ENCODE measurements at regions not wholly inside any gene's neighbourhood (a gene's known extent, or its start where the extent isn't known, plus 50 kb on each side); places are given as distances from the start of the nearest gene placed in this dataset.

DNA sequence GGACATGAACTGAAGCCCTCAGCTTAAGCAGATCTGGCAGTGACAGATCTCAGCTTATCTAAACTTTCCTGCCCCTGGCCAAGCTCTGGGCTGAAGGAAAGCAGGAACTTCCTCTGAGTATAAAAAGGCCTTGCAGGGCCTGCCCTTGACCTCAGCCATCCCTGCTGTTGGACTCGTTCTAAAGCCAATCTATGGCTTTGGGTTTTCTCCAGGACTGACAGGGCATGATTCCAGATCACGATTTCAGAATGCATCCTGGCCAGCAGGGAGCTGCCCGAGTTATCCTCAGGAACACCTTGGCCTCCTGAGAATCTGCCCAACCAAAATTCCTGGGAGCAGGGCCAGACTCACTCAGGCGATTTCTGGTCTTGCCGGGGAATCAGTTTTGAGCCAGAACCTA lies 502.7 kb downstream of the TLE4 start:
- DNase-seq (ENCODE audit: low read depth in 2 of 3, low spot score in 2 of 3), result no peak

DNA sequence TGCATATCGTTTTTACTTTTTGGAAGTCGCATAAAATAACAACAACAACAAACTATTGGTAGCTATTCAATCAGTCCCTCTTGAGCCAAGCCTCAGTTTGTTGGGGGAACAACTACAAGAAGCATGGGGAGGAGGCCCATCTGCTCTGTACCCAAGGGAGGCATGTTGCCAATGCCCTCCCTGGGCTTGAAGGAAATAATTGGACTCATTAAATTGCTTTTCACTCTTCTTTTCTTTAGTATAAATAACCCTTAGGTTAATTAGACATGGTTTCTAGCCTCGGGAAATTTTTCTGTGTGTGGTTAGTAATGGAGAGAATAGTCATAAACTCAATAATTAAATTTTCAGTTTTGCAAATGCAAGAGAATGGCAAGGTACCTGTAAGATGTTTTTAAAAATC lies 500.7 kb downstream of the TLE4 start:
- no peak for DNase-seq (ENCODE audit: low read depth in 2 of 3, low spot score in 2 of 3)

DNA sequence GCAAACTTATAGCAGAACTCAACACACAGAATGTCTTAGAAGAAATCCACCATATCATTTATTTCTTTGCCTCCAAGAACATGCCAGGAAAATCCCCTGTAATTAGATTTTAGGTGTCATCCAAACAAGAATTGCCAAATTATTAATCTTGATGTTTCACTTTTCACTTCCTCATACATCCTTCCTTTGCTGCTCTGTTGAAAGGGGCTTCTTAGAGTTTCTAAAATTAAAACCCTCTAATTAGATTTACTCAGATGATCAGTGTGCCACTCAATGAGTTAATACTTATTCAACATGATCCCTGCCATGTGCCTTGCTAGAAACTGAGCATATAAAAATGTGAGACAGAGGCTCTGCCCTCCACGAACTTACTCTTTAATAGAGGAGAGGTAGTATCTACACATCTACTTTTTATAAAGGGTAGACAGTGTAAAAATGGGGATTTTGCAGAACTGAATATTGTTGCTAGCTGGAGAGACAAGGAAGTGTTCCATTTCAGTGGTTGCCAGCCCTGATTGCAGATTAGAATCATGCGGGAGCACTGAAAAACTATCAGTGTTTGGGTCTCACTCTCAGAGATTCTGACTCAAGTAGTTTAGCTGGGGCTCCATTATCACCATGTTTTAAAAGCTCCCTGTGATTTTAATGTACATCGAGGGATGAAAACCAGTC lies 498.4 kb downstream of the TLE4 start:
- no peak for DNase-seq (ENCODE audit: low read depth in 2 of 3, low spot score in 2 of 3)

DNA sequence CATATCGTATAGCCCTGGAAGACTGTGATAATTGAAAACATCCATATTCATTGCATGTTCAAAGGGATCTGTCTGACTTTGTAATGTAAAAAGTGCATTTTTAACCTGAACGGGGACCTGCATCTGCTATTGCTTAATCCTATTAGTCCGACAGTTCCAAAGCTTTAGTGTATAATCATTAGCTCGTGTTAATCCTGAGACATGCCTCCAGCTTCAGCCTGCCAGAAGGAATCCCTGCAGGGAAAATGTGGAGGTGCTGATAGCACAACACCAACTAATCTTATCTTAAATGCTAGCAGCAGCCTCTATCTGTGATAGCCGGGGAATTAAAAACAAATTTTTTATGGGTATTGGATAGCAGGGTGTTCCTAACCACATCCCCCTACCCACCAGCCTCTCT lies 495.2 kb downstream of the TLE4 start:
- no peak for DNase-seq (ENCODE audit: low read depth in 2 of 3, low spot score in 2 of 3)

DNA sequence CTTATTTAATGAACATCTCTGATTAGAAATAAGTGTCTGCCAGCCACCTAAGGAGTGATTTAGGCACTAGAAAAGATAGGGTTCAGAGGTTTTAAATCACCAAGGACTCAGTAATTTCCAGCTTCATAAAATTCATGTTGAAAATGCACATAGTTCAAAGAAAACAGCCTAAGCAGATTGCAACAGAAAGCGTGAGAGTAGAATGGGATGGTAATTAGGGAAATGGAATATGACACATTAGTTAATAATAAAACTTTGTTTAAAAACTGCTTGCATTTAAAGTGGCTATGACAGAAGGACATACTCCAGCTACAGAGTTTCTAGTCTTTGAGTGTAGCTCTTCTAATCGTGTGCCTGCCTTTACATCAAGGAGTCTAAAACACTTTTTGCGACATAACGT lies 490.8 kb downstream of the TLE4 start:
- no peak for DNase-seq (ENCODE audit: low read depth in 2 of 3, low spot score in 2 of 3)

DNA sequence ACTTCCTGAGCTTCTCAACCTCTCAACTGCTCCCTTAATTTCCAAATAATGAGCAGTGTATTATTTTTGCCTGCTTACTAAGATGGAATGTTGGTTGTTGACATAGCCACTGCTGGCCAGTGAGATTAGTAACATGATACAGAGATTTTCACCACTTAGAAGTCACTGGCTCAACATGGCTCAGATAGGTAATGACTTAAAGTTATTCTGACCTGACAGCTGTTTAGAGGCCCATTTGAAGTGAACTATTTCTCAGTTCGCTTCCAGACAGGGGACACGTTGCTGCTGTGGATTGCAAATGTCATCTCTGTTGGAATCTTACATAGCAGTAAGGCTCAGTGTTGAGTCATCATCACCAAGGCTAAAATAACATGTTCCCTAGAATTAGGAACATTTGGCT lies 490.2 kb downstream of the TLE4 start:
- no peak for DNase-seq (ENCODE audit: low read depth in 2 of 3, low spot score in 2 of 3)

DNA sequence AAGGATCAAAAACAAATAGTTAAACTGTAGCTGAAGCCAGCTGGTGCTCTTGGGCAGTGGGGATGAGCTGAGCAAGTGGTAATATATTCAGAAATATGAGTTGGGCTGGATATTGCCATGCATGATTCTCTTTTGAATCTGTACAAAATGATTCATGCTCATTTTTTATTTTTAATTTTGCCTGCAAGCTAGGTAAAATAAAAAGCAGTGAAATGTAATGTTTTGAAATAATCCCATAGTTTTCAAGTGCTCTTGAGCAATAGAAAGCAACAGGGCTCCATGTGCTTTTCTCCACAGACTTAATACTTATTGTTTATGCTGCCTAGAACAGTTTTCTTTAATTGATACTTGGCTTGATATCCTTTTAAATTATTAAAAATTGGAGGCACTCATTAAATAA lies 489.3 kb downstream of the TLE4 start:
- DNase-seq (ENCODE audit: low read depth in 2 of 3, low spot score in 2 of 3), result no peak

DNA sequence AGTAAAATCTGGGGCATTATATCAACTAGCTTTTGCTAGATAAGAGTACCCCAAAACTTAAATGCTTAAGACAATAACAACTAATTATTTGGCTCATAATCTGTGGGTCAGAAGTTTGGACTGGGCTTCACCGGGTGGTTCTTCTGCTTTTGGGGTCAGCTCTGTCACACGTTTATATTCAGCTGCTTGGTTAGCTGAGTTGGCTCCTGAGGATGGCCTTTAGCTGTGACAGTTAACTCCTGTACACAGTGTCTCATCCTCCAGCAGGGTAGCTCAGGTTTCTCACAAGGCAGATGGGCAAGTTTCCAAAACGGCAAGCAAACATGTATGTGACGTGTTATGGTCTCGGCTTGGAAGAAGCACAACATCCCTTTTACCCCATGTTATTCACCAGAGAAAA lies 488.2 kb downstream of the TLE4 start:
- DNase-seq (ENCODE audit: low read depth in 2 of 3, low spot score in 2 of 3), result no peak

DNA sequence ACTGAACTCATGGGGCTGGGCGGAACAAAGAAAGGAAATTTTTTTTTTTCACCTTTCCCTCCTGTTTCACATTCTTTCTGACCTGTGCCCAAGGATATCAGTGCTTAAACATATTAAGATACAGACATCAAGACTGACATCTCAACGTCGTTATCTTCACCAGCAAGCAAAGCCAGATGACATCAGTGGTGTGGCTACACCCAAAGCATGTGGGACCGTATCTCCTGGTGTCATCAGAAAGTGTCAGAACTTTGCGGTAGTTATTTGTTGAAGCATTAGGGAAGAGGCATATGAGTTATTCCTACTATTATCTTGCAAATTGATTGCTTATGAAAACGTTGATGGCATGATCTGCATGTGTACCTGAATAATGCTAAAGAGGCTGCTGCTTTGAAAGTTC lies 487.4 kb downstream of the TLE4 start:
- DNase-seq (ENCODE audit: low read depth in 2 of 3, low spot score in 2 of 3), result no peak

DNA sequence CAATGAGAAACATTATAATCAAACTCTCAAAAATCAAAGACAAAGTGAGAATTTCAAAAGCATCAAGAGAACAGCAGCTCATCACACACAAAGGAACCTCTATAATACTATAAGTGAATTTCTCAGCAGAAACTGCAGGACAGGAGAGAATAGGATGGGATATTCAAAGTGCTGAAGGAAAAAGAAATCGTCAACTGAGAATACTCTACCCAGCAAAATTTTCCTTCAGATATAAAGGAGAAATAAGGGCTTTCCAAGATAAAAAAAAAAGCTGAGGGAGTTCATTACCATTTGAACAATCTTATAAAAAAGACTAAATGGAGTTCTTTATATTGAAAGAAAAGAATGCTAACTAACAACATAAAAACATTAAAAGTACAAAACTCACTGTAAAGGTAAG lies 481.1 kb downstream of the TLE4 start:
- no peak for DNase-seq (ENCODE audit: low read depth in 2 of 3, low spot score in 2 of 3)

DNA sequence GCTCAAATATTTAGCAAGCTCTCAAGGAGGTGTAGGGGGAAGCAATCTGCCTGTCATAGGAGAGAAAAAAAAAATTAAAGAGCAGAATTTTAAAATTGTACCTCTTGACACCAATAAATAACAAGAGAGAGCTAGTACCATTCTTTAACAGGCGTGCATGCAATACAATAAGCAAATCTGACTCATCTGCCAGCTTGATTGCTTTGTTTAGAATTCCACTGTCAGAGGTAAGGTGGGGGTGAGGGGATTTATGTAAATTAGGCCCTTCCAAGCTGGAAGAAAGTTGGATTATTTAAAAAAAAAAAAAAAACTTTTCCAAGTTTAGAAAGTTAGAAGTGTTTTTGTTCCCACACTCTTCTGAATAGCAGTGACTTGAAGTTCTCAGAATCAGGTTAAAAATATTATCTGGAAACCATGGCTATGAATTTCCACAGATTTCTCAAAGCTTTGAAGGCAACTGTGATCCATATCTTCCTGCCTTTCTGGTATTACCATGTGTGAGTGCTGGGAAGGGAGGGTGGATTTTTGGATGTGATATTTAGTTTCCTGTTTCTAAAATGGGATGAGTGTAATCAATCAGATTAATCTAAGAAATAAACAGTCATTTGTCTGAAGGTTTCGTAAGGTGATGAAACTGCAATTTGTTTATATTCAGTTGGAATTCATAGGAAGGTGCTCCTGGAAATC lies 477.5 kb downstream of the TLE4 start:
- DNase-seq (ENCODE audit: low read depth in 2 of 3, low spot score in 2 of 3), result no peak

DNA sequence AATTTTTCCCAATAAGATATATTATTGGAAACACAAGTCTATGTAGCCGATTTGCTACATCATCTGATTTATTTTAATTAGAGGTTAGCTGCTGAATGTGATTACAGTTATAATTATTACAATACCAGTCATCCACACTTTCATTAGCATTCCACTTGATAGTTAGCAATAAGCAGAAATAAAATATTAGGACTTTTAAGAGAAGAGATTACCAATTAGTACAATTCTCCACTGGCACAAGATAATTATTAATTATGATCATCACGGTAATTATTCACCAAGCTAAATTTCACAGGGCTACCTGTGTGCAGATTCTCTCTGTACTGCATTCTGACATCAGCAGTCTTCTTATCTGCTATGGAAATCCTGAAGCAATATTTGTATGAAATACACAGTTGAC lies 474.7 kb downstream of the TLE4 start:
- DNase-seq (ENCODE audit: low read depth in 2 of 3, low spot score in 2 of 3), result no peak

DNA sequence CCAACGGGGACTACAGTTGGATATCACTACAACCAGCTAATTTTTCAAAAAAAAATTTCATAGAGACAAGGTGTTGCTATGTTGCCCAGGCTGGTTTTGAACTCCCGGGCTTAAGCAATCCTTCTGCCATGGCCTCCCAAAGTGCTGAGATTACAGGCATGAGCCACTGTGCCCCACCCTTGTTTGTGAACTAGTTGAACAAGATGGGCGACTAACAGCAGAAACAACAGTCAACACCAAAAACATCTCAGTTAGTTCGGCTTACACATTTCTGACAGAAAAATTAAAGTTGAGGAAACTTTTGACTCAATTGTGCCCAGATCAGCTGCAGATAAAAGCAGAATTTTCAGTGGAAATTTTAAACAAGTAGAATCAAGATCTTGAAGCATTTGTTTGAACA lies 470.1 kb downstream of the TLE4 start:
- no peak for DNase-seq (ENCODE audit: low read depth in 2 of 3, low spot score in 2 of 3)

DNA sequence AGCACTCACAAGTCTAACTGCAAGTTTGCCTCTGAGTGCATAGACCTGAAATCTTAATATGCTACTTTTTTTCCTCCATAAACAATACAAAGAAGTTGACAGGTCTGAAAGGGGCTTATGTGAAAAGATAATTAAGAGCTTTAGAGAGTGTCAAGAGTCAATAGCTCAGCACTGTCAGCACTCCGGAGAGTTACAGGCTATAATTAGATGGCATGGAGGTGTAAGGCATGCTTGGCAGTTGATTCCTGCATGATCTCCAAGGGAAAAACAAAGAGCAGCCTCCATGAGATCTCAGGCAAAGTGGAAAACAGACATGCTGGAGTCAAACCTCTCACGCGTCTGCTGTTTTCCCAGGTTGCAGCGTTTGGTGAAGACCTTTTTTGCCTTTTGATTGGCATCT lies 468.7 kb downstream of the TLE4 start:
- DNase-seq (ENCODE audit: low read depth in 2 of 3, low spot score in 2 of 3), result no peak

DNA sequence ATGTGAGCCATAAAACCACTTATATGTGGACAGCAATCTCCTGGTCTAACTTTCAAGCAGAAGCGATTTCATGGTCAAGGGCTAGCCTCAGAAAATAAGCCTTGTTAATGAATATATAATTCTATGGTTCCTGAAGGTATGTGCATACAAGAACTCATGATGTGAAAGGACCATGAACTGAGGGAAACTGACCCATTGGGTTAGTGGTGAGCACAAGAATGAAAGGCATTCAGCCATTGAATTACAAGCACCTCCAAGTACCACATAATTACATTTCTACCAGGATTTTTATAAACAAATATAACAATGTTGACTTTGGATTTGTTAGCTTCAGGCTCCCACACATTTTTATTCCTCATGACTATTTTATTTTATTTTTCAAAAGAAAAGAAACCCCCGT lies 459.0 kb downstream of the TLE4 start:
- DNase-seq (ENCODE audit: low read depth in 2 of 3, low spot score in 2 of 3), result no peak

DNA sequence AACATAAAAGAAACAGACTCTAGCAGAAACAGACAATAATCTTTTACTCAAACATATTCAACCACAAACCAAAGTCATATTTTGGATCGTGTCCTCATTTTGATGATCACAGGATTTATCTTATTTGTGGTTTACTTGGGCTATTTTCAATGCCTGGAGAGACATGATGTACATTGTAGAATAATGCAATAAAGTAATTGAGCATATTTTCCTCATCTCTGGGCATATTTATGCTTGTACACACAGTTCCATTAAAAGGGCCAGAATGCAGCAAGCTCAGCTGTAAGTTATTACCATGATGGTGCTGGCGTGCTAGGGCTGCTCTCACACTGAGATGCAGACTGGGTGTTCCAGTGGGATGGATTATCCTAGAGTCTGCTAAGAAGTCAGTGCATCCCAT lies 456.7 kb downstream of the TLE4 start:
- no peak for DNase-seq (ENCODE audit: low read depth in 2 of 3, low spot score in 2 of 3)

DNA sequence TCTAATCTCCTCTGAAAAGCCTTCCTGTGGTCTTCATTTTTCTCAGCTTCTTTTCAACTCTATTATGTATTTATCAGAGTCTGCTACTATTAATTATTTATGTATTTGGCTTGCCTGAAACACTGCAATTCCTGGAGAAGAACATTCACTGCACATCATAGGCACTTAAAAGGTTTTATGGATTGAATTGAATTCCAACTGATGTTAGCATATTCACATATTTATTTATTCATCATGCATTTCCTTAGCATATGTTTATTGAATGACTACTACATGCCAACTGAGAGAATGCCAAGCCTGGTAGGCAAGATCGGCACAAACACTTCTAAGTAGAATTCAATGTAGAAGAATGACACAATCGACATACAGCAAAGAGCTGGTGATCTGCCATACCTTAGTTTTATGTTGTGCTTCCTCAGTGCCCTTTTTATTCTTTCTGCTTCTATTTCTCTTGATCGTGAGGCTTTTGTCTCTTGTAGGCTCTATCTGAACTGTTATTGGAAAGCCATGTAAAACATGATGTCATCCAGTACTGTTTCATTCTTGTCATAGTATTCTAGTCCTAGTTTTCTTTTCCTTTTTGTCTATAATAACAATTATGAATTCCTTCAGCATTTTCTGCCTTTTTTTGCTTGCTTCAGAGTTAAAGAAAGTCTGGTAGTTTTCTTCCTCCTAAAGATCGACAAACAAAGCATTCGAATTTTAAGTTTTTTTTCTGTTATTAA lies 454.2 kb downstream of the TLE4 start:
- no peak for DNase-seq (ENCODE audit: low read depth in 2 of 3, low spot score in 2 of 3)

DNA sequence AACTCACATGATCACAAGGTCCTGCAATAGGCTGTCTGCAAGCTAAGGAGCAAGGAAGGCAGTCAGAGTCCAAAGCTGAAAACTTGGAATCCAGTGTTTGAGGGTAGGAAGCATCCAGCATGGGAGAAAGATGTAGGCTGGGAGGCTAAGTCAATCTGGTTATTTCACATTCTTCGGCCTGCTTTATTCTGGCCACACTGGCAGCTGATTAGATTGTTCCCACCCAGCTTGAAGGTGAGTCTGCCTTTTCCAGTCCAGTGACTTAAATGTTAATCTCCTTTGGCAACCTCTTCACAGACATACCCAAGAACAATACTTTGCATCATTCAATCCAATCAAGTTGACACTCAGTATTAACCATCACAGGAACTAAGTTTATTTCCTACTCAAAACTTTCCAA lies 453.4 kb downstream of the TLE4 start:
- DNase-seq (ENCODE audit: low read depth in 2 of 3, low spot score in 2 of 3), result no peak

DNA sequence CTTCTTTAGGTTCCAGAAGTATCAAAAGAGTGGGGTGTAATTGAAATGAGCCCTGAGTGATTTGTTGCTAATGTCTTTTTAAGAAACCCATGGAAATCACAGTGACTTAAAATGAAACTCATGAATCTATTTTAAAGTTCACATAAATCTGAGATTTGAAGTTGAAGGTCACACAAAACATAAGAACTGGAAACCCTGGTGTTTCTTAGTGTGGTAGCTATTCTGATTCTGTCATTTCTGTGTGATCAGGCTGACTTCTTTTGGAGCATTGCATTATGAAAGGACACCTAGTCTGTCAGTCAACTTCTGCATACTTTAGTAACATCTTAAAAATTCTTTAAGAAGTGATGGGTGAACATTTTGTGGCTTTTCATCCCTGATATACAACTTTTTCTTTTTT lies 448.8 kb downstream of the TLE4 start:
- DNase-seq (ENCODE audit: low read depth in 2 of 3, low spot score in 2 of 3), result no peak

DNA sequence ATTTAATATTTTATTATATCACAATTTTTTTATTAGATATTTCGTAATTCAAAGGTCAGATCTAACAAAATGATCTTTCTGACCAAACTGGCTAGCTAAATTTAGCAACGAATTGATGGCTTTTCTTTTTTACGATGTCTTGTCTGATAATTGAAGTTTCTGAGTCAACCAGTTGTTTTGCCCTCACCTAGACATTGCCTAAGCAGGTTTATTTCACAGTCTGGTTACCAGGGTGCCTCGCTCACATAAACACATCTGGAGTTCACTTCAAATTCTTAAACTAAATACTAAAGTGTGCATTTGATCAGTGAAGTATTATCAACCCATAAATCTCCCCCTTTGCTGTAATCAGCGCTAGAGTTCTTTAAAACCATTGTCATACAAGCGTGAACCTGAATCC lies 448.3 kb downstream of the TLE4 start:
- DNase-seq (ENCODE audit: low read depth in 2 of 3, low spot score in 2 of 3), result no peak

DNA sequence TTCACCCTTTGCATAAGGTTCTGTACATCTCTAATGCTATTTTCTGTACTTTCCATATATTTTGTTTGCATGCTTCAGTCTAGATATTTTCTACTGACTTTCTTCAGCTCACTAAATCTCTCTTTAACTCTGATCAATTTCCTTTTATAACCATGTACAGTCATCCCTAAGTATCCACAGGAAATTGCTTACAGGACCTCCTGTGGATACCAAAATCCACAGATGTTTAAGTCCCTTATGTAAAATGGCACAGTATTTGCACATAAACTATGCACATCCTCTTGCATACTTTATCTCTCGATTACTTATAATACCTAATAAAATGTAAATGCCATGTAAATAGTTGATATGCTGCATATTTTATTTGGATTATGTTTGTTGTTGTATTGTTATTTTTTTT lies 442.1 kb downstream of the TLE4 start:
- no peak for DNase-seq (ENCODE audit: low read depth in 2 of 3, low spot score in 2 of 3)
